T-helper 1 cell treated with Interleukin-12 subunit alpha and Interleukin-12 subunit beta and Interleukin-4 antibody, amounts not matched to agents 30 μg/mL and 1 μg/mL, for 36 hours (primary cell): ENCODE measurements at regions not wholly inside any gene's neighbourhood (a gene's known extent, or its start where the extent isn't known, plus 50 kb on each side); places are given as distances from the start of the nearest gene placed in this dataset.
"Not testable (repeated sequence)": the region's sequence is repeated elsewhere in the genome, so short reads cannot be mapped to it uniquely, and the experiment has no call there.

ENCODE experiments used
- H3K27ac Mint-ChIP-seq: one replicate; pipeline ENCODE4 v1.8.0; 2021; ENCODE audit warnings: mild to moderate bottlenecking, mixed read lengths
- H3K27me3 Mint-ChIP-seq: one replicate; pipeline ENCODE4 v1.8.0; 2021; ENCODE audit warnings: low read depth, mixed read lengths
- H3K36me3 Mint-ChIP-seq: one replicate; pipeline ENCODE4 v1.8.0; 2021; ENCODE audit warnings: low read depth, mixed read lengths
- H3K4me1 Mint-ChIP-seq: one replicate; pipeline ENCODE4 v1.8.0; 2021; ENCODE audit warnings: low read depth, mixed read lengths
- H3K4me3 Mint-ChIP-seq: one replicate; pipeline ENCODE4 v1.8.0; 2021; ENCODE audit warnings: mild to moderate bottlenecking, moderate library complexity, mixed read lengths
- H3K9me3 Mint-ChIP-seq: one replicate; pipeline ENCODE4 v1.8.0; 2021; ENCODE audit warnings: mixed read lengths

DNA sequence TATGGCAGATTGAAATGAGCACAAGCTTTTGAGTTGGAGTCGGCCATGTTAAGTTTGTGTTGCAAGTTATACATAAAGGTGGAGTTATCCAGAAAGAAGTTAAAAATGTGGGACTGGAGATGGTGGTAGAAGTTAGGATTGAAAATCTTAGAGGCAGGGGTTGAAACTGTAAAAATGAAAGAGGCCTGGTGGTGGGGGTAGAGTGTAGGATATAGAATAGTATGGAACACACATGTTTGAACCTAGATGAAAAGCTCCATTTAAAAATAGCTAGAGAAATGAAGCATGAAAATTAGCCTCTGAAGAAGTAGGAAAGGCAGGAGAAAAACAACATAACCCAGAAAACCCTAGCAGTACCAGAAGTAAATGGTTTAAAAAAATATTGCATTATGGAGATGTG is 131.8 kb upstream of the ENPEP start:
- H3K4me3 Mint-ChIP-seq: no peak overlapping the region
- peaks cover 41% of the 10 kb centered on the region for H3K27me3 Mint-ChIP-seq
- no peaks in the 10 kb centered on the region for H3K9me3 Mint-ChIP-seq
- no peaks in the 10 kb centered on the region for H3K36me3 Mint-ChIP-seq
- no peak overlapping the region for H3K27ac Mint-ChIP-seq
- H3K4me1 Mint-ChIP-seq: no peaks in the 10 kb centered on the region

DNA sequence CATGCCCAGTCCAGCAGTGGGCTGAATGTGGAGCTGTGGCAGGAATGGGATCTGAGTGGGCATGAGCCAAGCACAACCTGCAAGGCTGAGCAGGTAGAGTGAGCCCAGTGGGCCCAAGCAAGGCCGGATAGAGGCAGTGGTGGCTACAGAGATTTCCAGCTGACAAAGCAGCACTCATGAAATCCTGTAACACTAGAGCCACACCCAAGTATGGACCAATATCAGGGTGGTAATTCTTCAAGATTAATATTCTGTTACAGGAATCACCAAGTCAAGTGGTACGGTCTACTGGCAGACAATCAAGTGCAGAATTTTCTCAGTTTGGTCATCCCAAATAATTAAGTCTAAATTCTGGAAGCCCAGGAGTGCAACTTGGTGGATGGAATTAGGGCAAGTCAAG is 132.4 kb upstream of the ENPEP start:
- no peaks in the 10 kb centered on the region for H3K9me3 Mint-ChIP-seq

GRCh38 chr4:110341118-110341517 is 134.8 kb upstream of the ENPEP start:
- not testable (repeated sequence) for H3K36me3 Mint-ChIP-seq, H3K4me3 Mint-ChIP-seq, H3K9me3 Mint-ChIP-seq, H3K4me1 Mint-ChIP-seq, H3K27ac Mint-ChIP-seq
- H3K27me3 Mint-ChIP-seq: peaks cover 35% of the 10 kb centered on the region

More for the DNA sequence above, 132.4 kb upstream of the ENPEP start:
- no peaks in the 10 kb centered on the region for H3K4me1 Mint-ChIP-seq
- H3K27ac Mint-ChIP-seq: no peak overlapping the region
- H3K27me3 Mint-ChIP-seq: peaks cover 39% of the 10 kb centered on the region
- H3K36me3 Mint-ChIP-seq: no peaks in the 10 kb centered on the region
- no peak overlapping the region for H3K4me3 Mint-ChIP-seq

GRCh38 chr4:110335399-110335798 is 137.0 kb upstream of the ELOVL6 start:
- H3K4me1 Mint-ChIP-seq: no peaks in the 10 kb centered on the region
- no peak overlapping the region for H3K27ac Mint-ChIP-seq
- H3K36me3 Mint-ChIP-seq: no peaks in the 10 kb centered on the region
- no peaks in the 10 kb centered on the region for H3K9me3 Mint-ChIP-seq
- peaks cover 26% of the 10 kb centered on the region for H3K27me3 Mint-ChIP-seq
- H3K4me3 Mint-ChIP-seq: no peak overlapping the region

DNA sequence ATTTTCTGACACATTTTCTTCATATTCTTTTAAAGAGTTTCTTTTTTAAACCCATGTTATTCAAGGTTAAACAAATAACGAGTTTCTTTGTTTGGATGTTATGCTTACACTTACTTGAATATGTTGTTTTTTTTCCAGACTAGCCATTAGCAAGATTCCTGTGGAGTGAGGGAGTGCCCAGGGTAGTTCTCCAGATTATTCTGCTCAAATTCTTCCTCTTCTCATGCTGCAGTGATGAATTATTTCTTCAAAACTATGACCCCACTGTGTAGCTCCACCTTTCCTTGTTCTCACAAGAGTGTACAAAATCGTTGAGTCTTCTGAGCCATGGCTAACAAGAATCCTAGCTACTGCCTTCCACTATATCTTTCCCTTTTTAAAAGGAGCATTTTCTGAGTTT is 134.1 kb upstream of the ELOVL6 start:
- Mint-ChIP-seq H3K4me3 (no peak overlapping the region), H3K27me3 (peaks cover 18% of the 10 kb centered on the region), H3K36me3 (no peaks in the 10 kb centered on the region)

GRCh38 chr4:110326426-110326825 is 128.0 kb upstream of the ELOVL6 start:
- not testable (repeated sequence) for H3K27me3 Mint-ChIP-seq, H3K4me3 Mint-ChIP-seq, H3K36me3 Mint-ChIP-seq, H3K27ac Mint-ChIP-seq, H3K4me1 Mint-ChIP-seq, H3K9me3 Mint-ChIP-seq

More for the DNA sequence above, 134.1 kb upstream of the ELOVL6 start:
- Mint-ChIP-seq H3K4me1 (no peaks in the 10 kb centered on the region), H3K9me3 (peaks cover 3% of the 10 kb centered on the region), H3K27ac (no peak overlapping the region)

DNA sequence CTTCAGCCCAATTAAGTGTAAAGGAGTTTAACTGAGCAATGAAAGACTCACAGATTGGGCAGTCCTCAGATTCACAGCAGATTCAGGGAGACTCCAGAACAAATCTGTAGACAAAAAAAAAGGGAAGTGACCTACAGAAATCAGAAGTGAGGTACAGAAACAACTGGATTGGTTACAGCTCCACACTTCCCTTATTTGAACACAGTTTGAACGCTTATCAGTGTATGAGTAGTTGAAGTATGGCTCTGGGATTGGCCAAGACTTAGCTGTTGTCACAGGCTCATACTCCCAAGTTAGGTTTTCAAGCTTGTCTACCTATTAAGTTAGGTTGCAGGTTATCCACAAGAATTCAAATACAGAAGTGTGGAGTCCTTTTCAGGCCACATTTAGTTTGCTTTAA is 112.4 kb upstream of the ELOVL6 start:
- H3K27ac Mint-ChIP-seq: no peak overlapping the region
- no peak overlapping the region for H3K4me3 Mint-ChIP-seq
- H3K27me3 Mint-ChIP-seq: peaks cover 26% of the 10 kb centered on the region
- no peaks in the 10 kb centered on the region for H3K4me1 Mint-ChIP-seq
- no peaks in the 10 kb centered on the region for H3K9me3 Mint-ChIP-seq
- no peaks in the 10 kb centered on the region for H3K36me3 Mint-ChIP-seq

DNA sequence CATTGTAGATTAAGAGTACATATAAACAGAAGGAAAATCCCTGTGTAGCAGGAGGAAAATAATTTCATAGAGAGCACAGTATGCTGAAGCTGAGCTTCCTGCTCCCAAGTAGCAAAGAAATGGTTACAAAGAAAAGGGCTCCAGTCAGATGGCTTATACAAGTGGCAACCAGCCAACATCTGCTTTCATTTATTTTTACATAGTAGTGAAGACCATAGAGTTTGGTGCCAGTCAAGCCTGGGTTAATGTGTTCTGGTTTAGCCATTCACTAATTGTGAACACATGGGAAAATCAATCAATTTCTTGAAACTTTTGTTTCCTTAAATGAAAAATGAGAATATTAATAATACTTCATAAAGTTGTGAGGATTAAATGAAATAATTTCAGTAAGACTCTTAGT is 111.3 kb upstream of the ELOVL6 start:
- Mint-ChIP-seq H3K9me3 (no peaks in the 10 kb centered on the region), H3K4me3 (no peak overlapping the region), H3K27me3 (peaks cover 24% of the 10 kb centered on the region), H3K27ac (no peak overlapping the region), H3K4me1 (no peaks in the 10 kb centered on the region), H3K36me3 (no peaks in the 10 kb centered on the region)

DNA sequence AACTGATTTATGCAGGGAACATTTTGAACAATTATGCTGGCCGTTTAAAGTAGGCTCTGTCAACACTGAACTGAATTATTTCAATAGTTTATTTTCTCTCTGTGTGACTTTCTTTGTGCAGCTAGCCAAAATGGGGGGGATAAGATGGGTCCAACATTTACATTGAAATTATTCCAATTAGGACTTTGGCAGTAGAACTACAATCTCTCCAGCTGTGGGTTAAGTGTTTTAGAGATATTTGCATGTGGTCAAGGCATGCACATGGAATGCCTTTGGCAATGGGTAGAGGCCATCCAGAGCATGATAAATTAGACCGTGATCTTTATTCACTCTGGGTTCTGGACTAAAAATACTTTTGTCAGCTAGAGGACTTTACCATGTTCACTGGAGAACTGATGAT is 107.9 kb upstream of the ELOVL6 start:
- peaks cover 22% of the 10 kb centered on the region for H3K27me3 Mint-ChIP-seq
- H3K9me3 Mint-ChIP-seq: no peaks in the 10 kb centered on the region
- no peaks in the 10 kb centered on the region for H3K4me1 Mint-ChIP-seq
- H3K36me3 Mint-ChIP-seq: no peaks in the 10 kb centered on the region
- H3K27ac Mint-ChIP-seq: no peak overlapping the region
- no peak overlapping the region for H3K4me3 Mint-ChIP-seq

DNA sequence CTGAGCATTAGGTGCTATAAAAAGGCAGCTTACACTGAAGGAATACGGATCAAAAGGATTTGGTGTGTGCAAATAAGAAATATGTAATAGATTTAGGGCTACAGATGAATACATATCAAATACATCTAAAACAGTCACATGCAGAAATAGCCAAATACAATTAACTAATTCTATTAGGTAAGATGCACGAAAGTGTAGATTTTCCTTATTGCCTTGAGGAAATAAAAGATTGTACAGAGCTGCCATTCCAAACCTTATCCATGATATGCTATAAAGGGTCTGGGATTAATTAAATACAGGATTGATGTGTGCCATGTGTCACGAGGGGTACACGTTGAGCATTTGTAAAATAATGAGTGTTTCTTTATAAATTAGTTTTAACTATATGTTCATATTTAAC is 107.0 kb upstream of the ELOVL6 start:
- Mint-ChIP-seq H3K4me3 (no peak overlapping the region), H3K4me1 (no peaks in the 10 kb centered on the region), H3K36me3 (no peaks in the 10 kb centered on the region), H3K27ac (no peak overlapping the region), H3K9me3 (no peaks in the 10 kb centered on the region), H3K27me3 (peaks cover 22% of the 10 kb centered on the region)

- Mint-ChIP-seq H3K9me3 (no peaks in the 10 kb centered on the region), H3K36me3 (no peaks in the 10 kb centered on the region), H3K4me3 (no peak overlapping the region), H3K27ac (no peak overlapping the region), H3K4me1 (peaks cover 8% of the 10 kb centered on the region), H3K27me3 (peaks cover 26% of the 10 kb centered on the region)
Measured at GRCh38 chr4:110296892-110297291, 98.5 kb upstream of the ELOVL6 start.

- Mint-ChIP-seq H3K4me1 (peaks cover 8% of the 10 kb centered on the region), H3K27me3 (peaks cover 27% of the 10 kb centered on the region), H3K27ac (no peak overlapping the region), H3K4me3 (no peak overlapping the region), H3K9me3 (no peaks in the 10 kb centered on the region), H3K36me3 (no peaks in the 10 kb centered on the region)
Measured at GRCh38 chr4:110294165-110294564, 95.8 kb upstream of the ELOVL6 start.

DNA sequence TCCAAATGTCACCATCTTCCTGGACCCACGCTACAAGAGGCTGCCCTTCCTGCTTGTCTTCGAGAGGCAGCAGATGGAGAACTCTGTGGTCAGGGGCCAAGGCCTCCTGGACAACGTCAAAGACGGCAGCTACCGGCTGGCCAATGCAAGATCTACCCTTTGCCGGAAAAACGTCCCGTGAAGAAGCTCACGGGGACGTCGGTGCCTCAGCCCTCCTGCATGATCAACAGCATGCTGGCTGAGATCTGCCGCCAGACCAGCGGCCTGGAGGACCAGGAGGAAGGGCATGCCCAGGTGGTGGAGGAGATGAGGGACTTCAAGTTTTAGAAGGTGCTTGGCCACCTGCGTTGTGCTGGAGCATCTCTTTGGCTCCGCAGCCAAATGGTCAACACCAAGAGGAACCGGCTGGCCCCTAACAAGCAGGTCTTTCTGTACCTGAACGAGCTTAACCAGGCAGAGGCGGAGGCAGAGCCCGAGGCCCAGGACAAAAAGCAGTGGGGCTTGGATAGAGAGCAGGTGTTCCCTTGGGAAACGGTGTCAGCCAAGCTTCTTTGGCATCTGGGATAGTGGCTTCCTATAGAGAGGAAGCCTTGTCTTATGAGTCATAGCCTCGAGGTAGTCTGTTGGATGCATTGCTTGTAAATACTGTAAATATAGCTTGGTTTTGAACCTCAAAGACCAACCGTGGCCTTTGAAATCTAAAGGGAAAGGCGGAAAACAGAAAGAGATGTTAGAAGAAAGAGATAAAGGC is 94.8 kb upstream of the ELOVL6 start:
- H3K4me1 Mint-ChIP-seq: peaks cover 8% of the 10 kb centered on the region
- peaks cover 31% of the 10 kb centered on the region for H3K27me3 Mint-ChIP-seq
- no peaks in the 10 kb centered on the region for H3K9me3 Mint-ChIP-seq
- H3K4me3 Mint-ChIP-seq: no peak overlapping the region
- no peaks in the 10 kb centered on the region for H3K36me3 Mint-ChIP-seq
- H3K27ac Mint-ChIP-seq: no peak overlapping the region

- Mint-ChIP-seq H3K4me1 (peaks cover 5% of the 10 kb centered on the region), H3K27me3 (peaks cover 25% of the 10 kb centered on the region), H3K4me3 (no peak overlapping the region), H3K9me3 (no peaks in the 10 kb centered on the region), H3K27ac (no peak overlapping the region), H3K36me3 (peaks cover 3% of the 10 kb centered on the region)
Measured at GRCh38 chr4:110290511-110290910, 92.1 kb upstream of the ELOVL6 start.

GRCh38 chr4:110289601-110290100 is 91.2 kb upstream of the ELOVL6 start:
- H3K9me3 Mint-ChIP-seq: no peaks in the 10 kb centered on the region
- H3K4me3 Mint-ChIP-seq: no peak overlapping the region
- no peak overlapping the region for H3K27ac Mint-ChIP-seq
- peaks cover 23% of the 10 kb centered on the region for H3K27me3 Mint-ChIP-seq
- H3K4me1 Mint-ChIP-seq: peaks cover 6% of the 10 kb centered on the region
- peaks cover 3% of the 10 kb centered on the region for H3K36me3 Mint-ChIP-seq
